NT2/D1 (cell line): ENCODE measurements at regions not wholly inside any gene's neighbourhood (a gene's known extent, or its start where the extent isn't known, plus 50 kb on each side); places are given as distances from the start of the nearest gene placed in this dataset.

Experiments
- YY1 ChIP-seq: IDR thresholded peaks from 2 replicates; pipeline ENCODE4 v1.6.1; 2011; ENCODE audit not compliant: insufficient read length, insufficient read depth
- ZNF274 ChIP-seq: IDR thresholded peaks from 2 replicates; pipeline ENCODE4 v1.6.1; 2011; ENCODE audit warnings: mild to moderate bottlenecking, low read depth, low read length

DNA sequence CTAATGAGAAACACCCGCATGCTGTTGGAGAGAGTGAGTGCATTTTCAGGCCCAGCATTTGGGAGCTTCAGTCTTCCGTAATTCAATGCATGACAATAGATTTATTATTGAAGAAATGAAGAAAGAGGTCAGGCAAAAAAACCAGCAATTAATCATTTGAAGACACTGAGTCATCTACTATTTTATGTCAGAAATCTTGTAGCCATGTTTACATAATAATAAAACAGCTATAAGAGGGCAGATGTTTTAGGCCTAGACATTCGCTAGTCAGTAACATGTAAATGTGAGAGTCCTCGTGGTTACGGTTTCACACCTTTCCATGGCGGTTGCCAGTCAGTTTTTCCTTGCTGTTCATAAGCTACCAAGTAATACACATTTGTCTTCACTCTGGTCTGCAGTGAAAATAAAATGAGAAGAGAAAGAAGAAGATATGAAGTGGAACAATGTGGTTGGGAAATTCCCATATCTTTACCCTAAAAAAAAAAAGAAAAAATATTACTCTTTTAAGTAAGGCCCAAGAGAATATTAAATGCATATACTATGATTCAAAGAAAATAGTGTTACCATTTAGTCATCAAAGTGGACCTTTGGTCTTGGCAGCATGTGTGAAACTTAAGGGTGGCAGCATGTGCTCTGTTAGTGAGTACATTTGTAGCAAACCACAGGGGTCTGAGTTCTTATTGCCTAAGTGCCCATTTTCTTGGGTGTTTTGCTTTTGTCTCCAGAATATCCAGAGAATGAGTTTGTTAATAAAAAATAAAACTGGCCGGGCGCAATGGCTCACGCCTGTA, 140.5 kb upstream of the TBL1XR1 start:
- TF ChIP-seq ZNF274 = no peak
- TF ChIP-seq YY1 = no peak
